C4-2B (cell line): ENCODE measurements at regions not wholly inside any gene's neighbourhood (a gene's known extent, or its start where the extent isn't known, plus 50 kb on each side); places are given as distances from the start of the nearest gene placed in this dataset.
"Not testable (repeated sequence)": the region's sequence is repeated elsewhere in the genome, so short reads cannot be mapped to it uniquely, and the experiment has no call there.

Experiments used
- H3K27ac ChIP-seq: fragments of 450-650 bp; 2 replicates; pipeline ENCODE4 v1.5.1; 2017
- CTCF ChIP-seq: fragments of 450-650 bp; conservative IDR thresholded peaks from 2 replicates; pipeline ENCODE4 v1.5.1; 2017; ENCODE audit warnings: mild to moderate bottlenecking
- ZFX ChIP-seq: fragments of 450-650 bp; IDR thresholded peaks from 2 replicates; pipeline ENCODE4 v1.6.1; 2017

GRCh38 chr10:109773288-109774120 lies 149.8 kb downstream of the XPNPEP1 start:
- TF ChIP-seq ZFX (no peak), CTCF (peak; percentile 84)
- no peak overlapping the region for H3K27ac ChIP-seq

GRCh38 chr10:109770663-109771062 lies 152.6 kb downstream of the XPNPEP1 start:
- H3K27ac ChIP-seq, result no peak overlapping the region
- TF ChIP-seq ZFX, result no peak
- no peak for TF ChIP-seq CTCF

- H3K27ac ChIP-seq, result no peak overlapping the region
- no peak for TF ChIP-seq CTCF
- no peak for TF ChIP-seq ZFX
These were observed 153.3 kb downstream of the XPNPEP1 start for GRCh38 chr10:109769966-109770365.

- no peak overlapping the region for H3K27ac ChIP-seq
- no peak for TF ChIP-seq ZFX
- TF ChIP-seq CTCF, result no peak
These were observed 157.5 kb downstream of the XPNPEP1 start for GRCh38 chr10:109765838-109766237.

- no peak for TF ChIP-seq ZFX
- TF ChIP-seq CTCF, result no peak
- H3K27ac ChIP-seq, result no peak overlapping the region
These were observed 160.8 kb downstream of the XPNPEP1 start for GRCh38 chr10:109762555-109762954.

GRCh38 chr10:109757670-109758069 lies 165.6 kb downstream of the XPNPEP1 start:
- peak; percentile 71 for TF ChIP-seq CTCF
- H3K27ac ChIP-seq, result not testable (repeated sequence)

- TF ChIP-seq CTCF (no peak), ZFX (no peak)
- no peak overlapping the region for H3K27ac ChIP-seq
These were observed 176.4 kb downstream of the XPNPEP1 start for GRCh38 chr10:109746861-109747260.
